Stimulated activated naive B cell treated with anti-CD40 and anti-IgM and Interleukin-4, amounts not matched to agents 10 μg/mL and 1 μg/mL and 100 μg/mL, for 72 hours (primary cell): ENCODE measurements at regions not wholly inside any gene's neighbourhood (a gene's known extent, or its start where the extent isn't known, plus 50 kb on each side); places are given as distances from the start of the nearest gene placed in this dataset.
"Not testable (repeated sequence)": the region's sequence is repeated elsewhere in the genome, so short reads cannot be mapped to it uniquely, and the experiment has no call there.

Experiments
- ATAC-seq, 2 donors: fragments of 150-1000 bp; cut with Tn5 transposase; replicated peaks; 2 replicates each; pipeline ENCODE4 v1.10.0; 2021; ENCODE audit warnings: moderate library complexity in 1 of 2
- DNase-seq: peaks from one replicate; pipeline ENCODE4 v3.0.0; 2021
- H3K27ac Mint-ChIP-seq: one replicate; pipeline ENCODE4 v1.8.0; 2022; ENCODE audit warnings: mild to moderate bottlenecking, mixed read lengths
- H3K27me3 Mint-ChIP-seq, 2 donors: one replicate each; pipeline ENCODE4 v1.8.0; 2022; ENCODE audit warnings: mixed read lengths in 2 of 2
- H3K36me3 Mint-ChIP-seq, 2 donors: one replicate each; pipeline ENCODE4 v1.8.0; 2022; ENCODE audit warnings: mixed read lengths in 2 of 2, mild to moderate bottlenecking in 1 of 2
- H3K4me1 Mint-ChIP-seq, 2 donors: one replicate each; pipeline ENCODE4 v1.8.0; 2022; ENCODE audit warnings: mixed read lengths in 2 of 2, mild to moderate bottlenecking in 1 of 2
- H3K4me3 Mint-ChIP-seq, 2 donors: one replicate each; pipeline ENCODE4 v1.8.0; 2022; ENCODE audit warnings: mild to moderate bottlenecking in 2 of 2, mixed read lengths in 2 of 2, moderate library complexity in 1 of 2
- H3K9me3 Mint-ChIP-seq, 2 donors: one replicate each; pipeline ENCODE4 v1.8.0; 2022; ENCODE audit warnings: mixed read lengths in 2 of 2, mild to moderate bottlenecking in 1 of 2

- Mint-ChIP-seq H3K27me3 (peaks cover 16 to 26% of the 10 kb centered on the region in 2 donors), H3K4me3 (no peak overlapping the region), H3K27ac (no peak overlapping the region), H3K4me1 (no peaks in the 10 kb centered on the region), H3K36me3 (no peaks in the 10 kb centered on the region), H3K9me3 (no peaks in the 10 kb centered on the region)
- ATAC-seq (no peak), DNase-seq (no peak)
These were observed 100.2 kb downstream of the FBXO8 start for GRCh38 chr4:174183259-174183658.

- Mint-ChIP-seq H3K27me3 (peaks cover 17 to 26% of the 10 kb centered on the region in 2 donors), H3K4me3 (no peak overlapping the region), H3K36me3 (no peaks in the 10 kb centered on the region), H3K9me3 (no peaks in the 10 kb centered on the region), H3K4me1 (no peaks in the 10 kb centered on the region), H3K27ac (no peak overlapping the region)
- ATAC-seq, result no peak
- DNase-seq, result no peak
These were observed 101.6 kb downstream of the FBXO8 start for GRCh38 chr4:174181827-174182226.

- H3K36me3 Mint-ChIP-seq, result no peaks in the 10 kb centered on the region
- H3K9me3 Mint-ChIP-seq, result no peaks in the 10 kb centered on the region
- peaks cover 4 to 16% of the 10 kb centered on the region in 2 donors for H3K27me3 Mint-ChIP-seq
- H3K4me3 Mint-ChIP-seq, result no peak overlapping the region
- no peaks in the 10 kb centered on the region for H3K4me1 Mint-ChIP-seq
- ATAC-seq (no peak), DNase-seq (no peak)
- no peak overlapping the region for H3K27ac Mint-ChIP-seq
These were observed 105.9 kb downstream of the FBXO8 start for GRCh38 chr4:174177536-174177935.

GRCh38 chr4:174175836-174176235 lies 107.6 kb downstream of the FBXO8 start:
- H3K4me3 Mint-ChIP-seq, result not testable (repeated sequence)

GRCh38 chr4:174173360-174173759 lies 110.1 kb downstream of the FBXO8 start:
- H3K4me3 Mint-ChIP-seq, result no peak overlapping the region
- H3K27ac Mint-ChIP-seq, result no peak overlapping the region

More at GRCh38 chr4:174175836-174176235, 107.6 kb downstream of the FBXO8 start:
- not testable (repeated sequence) for H3K36me3 Mint-ChIP-seq, ATAC-seq, DNase-seq, H3K27ac Mint-ChIP-seq, H3K9me3 Mint-ChIP-seq, H3K4me1 Mint-ChIP-seq
- peaks cover 10 to 16% of the 10 kb centered on the region in 2 donors for H3K27me3 Mint-ChIP-seq

GRCh38 chr4:174172274-174172673 lies 111.2 kb downstream of the FBXO8 start:
- Mint-ChIP-seq H3K4me1 (no peaks in the 10 kb centered on the region), H3K36me3 (no peaks in the 10 kb centered on the region), H3K27ac (no peak overlapping the region), H3K27me3 (peaks cover 13 to 22% of the 10 kb centered on the region in 2 donors), H3K4me3 (no peak overlapping the region), H3K9me3 (no peaks in the 10 kb centered on the region)
- ATAC-seq (no peak), DNase-seq (no peak)

More at GRCh38 chr4:174173360-174173759, 110.1 kb downstream of the FBXO8 start:
- DNase-seq (no peak), ATAC-seq (no peak)
- Mint-ChIP-seq H3K9me3 (no peaks in the 10 kb centered on the region), H3K36me3 (no peaks in the 10 kb centered on the region), H3K27me3 (peaks cover 11 to 18% of the 10 kb centered on the region in 2 donors), H3K4me1 (no peaks in the 10 kb centered on the region)

GRCh38 chr4:174170906-174171305 lies 112.6 kb downstream of the FBXO8 start:
- H3K36me3 Mint-ChIP-seq, result no peaks in the 10 kb centered on the region
- H3K4me3 Mint-ChIP-seq, result no peak overlapping the region
- DNase-seq (no peak), ATAC-seq (no peak)
- no peaks in the 10 kb centered on the region for H3K9me3 Mint-ChIP-seq
- no peaks in the 10 kb centered on the region for H3K4me1 Mint-ChIP-seq
- peaks cover 9 to 15% of the 10 kb centered on the region in 2 donors for H3K27me3 Mint-ChIP-seq
- H3K27ac Mint-ChIP-seq, result no peak overlapping the region

GRCh38 chr4:174170091-174170490 lies 113.4 kb downstream of the FBXO8 start:
- H3K27ac Mint-ChIP-seq, result no peak overlapping the region
- H3K4me1 Mint-ChIP-seq, result no peaks in the 10 kb centered on the region
- H3K4me3 Mint-ChIP-seq, result no peak overlapping the region
- DNase-seq (no peak), ATAC-seq (no peak)
- H3K9me3 Mint-ChIP-seq, result no peaks in the 10 kb centered on the region
- peaks cover 9 to 12% of the 10 kb centered on the region in 2 donors for H3K27me3 Mint-ChIP-seq
- no peaks in the 10 kb centered on the region for H3K36me3 Mint-ChIP-seq

- H3K4me1 Mint-ChIP-seq, result no peaks in the 10 kb centered on the region
- H3K9me3 Mint-ChIP-seq, result no peaks in the 10 kb centered on the region
- DNase-seq (no peak), ATAC-seq (no peak)
- no peak overlapping the region for H3K27ac Mint-ChIP-seq
- H3K36me3 Mint-ChIP-seq, result no peaks in the 10 kb centered on the region
- H3K4me3 Mint-ChIP-seq, result no peak overlapping the region
- peaks cover 10 to 27% of the 10 kb centered on the region in 2 donors for H3K27me3 Mint-ChIP-seq
These were observed 126.3 kb downstream of the FBXO8 start for GRCh38 chr4:174157106-174157607.

- H3K27ac Mint-ChIP-seq, result no peak overlapping the region
- no peaks in the 10 kb centered on the region for H3K4me1 Mint-ChIP-seq
- DNase-seq, result no peak
These were observed 127.1 kb downstream of the FBXO8 start for GRCh38 chr4:174156239-174156826.

GRCh38 chr4:174154215-174154854 lies 129.1 kb downstream of the FBXO8 start:
- ATAC-seq, result no peak

More at GRCh38 chr4:174156239-174156826, 127.1 kb downstream of the FBXO8 start:
- no peak overlapping the region for H3K4me3 Mint-ChIP-seq
- no peaks in the 10 kb centered on the region for H3K9me3 Mint-ChIP-seq
- peaks cover 10 to 27% of the 10 kb centered on the region in 2 donors for H3K27me3 Mint-ChIP-seq
- peak; percentile 53 to 69 for ATAC-seq
- H3K36me3 Mint-ChIP-seq, result no peaks in the 10 kb centered on the region

GRCh38 chr4:174152717-174153466 lies 130.6 kb downstream of the FBXO8 start:
- Mint-ChIP-seq H3K27me3 (peaks cover 0 to 15% of the 10 kb centered on the region in 2 donors), H3K36me3 (no peaks in the 10 kb centered on the region), H3K9me3 (no peaks in the 10 kb centered on the region), H3K4me3 (no peak overlapping the region), H3K27ac (no peak overlapping the region), H3K4me1 (no peaks in the 10 kb centered on the region)
- no peak for DNase-seq
- ATAC-seq, result no peak

More at GRCh38 chr4:174154215-174154854, 129.1 kb downstream of the FBXO8 start:
- Mint-ChIP-seq H3K36me3 (no peaks in the 10 kb centered on the region), H3K4me3 (no peak overlapping the region), H3K4me1 (no peaks in the 10 kb centered on the region), H3K9me3 (no peaks in the 10 kb centered on the region), H3K27me3 (peaks cover 4 to 19% of the 10 kb centered on the region in 2 donors), H3K27ac (no peak overlapping the region)
- no peak for DNase-seq

GRCh38 chr4:174147863-174148262 lies 135.6 kb downstream of the FBXO8 start:
- Mint-ChIP-seq H3K4me3 (no peak overlapping the region), H3K4me1 (no peaks in the 10 kb centered on the region), H3K36me3 (no peaks in the 10 kb centered on the region), H3K9me3 (no peaks in the 10 kb centered on the region), H3K27me3 (peaks cover 9 to 11% of the 10 kb centered on the region in 2 donors), H3K27ac (no peak overlapping the region)
- ATAC-seq (no peak), DNase-seq (no peak)

- DNase-seq (no peak), ATAC-seq (no peak)
- Mint-ChIP-seq H3K36me3 (no peaks in the 10 kb centered on the region), H3K9me3 (no peaks in the 10 kb centered on the region), H3K4me1 (no peaks in the 10 kb centered on the region), H3K27ac (no peak overlapping the region), H3K4me3 (no peak overlapping the region), H3K27me3 (peaks cover 9 to 11% of the 10 kb centered on the region in 2 donors)
These were observed 139.4 kb downstream of the FBXO8 start for GRCh38 chr4:174144106-174144505.
